CD4-positive, alpha-beta T cell treated with Interleukin-17A for 4 hours (primary cell): ENCODE measurements at regions not wholly inside any gene's neighbourhood (a gene's known extent, or its start where the extent isn't known, plus 50 kb on each side); places are given as distances from the start of the nearest gene placed in this dataset.
"Not testable (repeated sequence)": the region's sequence is repeated elsewhere in the genome, so short reads cannot be mapped to it uniquely, and the experiment has no call there.

Experiments used
- DNase-seq: peaks from one replicate; pipeline ENCODE4 v3.0.0-alpha.2; 2020; ENCODE audit warnings: mixed read lengths

GRCh38 chr2:11877764-11878163, 131.3 kb downstream of the LPIN1 start:
- DNase-seq = no peak

DNA sequence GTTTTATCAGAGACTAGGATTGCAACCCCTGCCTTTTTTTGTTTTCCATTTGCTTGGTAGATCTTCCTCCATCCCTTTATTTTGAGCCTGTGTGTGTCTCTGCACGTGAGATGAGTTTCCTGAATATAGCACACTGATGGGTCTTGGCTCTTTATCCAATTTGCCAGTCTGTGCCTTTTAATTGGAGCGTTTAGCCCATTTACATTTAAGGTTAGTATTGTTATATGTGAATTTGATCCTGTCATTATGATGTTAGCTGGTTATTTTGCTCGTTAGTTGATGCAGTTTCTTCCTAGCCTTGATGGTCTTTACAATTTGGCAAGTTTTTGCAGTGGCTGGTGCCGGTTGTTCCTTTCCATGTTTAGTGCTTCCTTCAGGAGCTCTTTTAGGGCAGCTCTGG, 138.8 kb downstream of the LPIN1 start:
- not testable (repeated sequence) for DNase-seq

DNA sequence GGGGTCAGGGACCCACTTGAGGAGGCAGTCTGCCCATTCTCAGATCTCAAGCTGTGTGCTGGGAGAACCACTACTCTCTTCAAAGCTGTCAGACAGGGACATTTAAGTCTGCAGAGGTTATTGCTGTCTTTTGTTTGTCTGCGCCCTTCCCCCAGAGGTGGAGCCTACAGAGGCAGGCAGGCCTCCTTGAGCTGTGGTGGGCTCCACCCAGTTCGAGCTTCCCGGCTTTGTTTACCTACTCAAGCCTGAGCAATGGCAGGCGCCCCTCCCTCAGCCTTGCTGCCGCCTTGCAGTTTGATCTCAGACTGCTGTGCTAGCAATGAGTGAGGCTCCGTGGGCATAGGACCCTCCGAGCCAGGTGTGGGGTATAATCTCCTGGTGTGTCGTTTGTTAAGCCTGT, 140.5 kb downstream of the LPIN1 start:
- not testable (repeated sequence) for DNase-seq

- no peak for DNase-seq
Measured at GRCh38 chr2:11889101-11889850, 142.8 kb downstream of the LPIN1 start.

DNA sequence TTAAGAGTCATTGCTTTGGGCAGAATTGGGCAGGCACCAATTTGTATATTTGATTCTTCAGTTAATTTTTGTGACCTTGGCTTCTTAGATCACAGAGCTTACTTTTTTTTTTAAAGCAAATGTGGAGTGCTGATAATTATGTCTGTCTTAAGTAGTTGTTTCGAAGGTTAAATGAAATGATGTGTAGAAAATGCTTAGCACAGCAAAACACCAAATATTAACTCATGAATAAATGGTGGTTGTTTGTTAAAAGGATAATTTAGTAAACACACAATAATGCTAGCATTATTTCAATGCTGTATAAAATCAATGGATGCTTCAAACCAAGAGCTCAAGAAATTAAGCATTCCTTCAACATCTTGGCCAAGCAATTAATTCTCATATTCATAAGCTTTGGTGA, 143.4 kb downstream of the LPIN1 start:
- DNase-seq = no peak

- DNase-seq = no peak
Measured at GRCh38 chr2:11891028-11891427, 144.6 kb downstream of the LPIN1 start.

GRCh38 chr2:11891671-11892440, 145.4 kb downstream of the LPIN1 start:
- DNase-seq = no peak

GRCh38 chr2:11896386-11896785, 150.0 kb downstream of the LPIN1 start:
- no peak for DNase-seq

DNA sequence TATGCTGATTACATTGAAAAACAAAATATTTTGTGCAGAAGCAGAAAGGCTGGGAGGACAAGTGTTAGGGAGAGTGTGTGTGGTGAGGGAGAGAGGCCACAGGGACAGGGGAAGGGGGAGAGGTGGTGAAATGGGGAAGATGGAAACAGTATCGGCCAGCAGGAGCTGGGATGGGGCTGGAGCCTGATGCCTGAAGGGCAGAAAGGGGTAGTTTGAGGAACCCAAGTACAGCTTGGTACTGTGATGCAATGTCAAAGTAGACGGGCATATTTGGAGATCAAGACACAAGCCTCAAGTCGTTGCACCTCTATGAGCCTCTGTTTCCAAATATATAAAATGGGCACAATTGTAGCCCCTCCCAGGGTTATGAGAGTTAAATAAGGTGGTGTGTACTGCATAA, 152.1 kb downstream of the LPIN1 start:
- no peak for DNase-seq

DNA sequence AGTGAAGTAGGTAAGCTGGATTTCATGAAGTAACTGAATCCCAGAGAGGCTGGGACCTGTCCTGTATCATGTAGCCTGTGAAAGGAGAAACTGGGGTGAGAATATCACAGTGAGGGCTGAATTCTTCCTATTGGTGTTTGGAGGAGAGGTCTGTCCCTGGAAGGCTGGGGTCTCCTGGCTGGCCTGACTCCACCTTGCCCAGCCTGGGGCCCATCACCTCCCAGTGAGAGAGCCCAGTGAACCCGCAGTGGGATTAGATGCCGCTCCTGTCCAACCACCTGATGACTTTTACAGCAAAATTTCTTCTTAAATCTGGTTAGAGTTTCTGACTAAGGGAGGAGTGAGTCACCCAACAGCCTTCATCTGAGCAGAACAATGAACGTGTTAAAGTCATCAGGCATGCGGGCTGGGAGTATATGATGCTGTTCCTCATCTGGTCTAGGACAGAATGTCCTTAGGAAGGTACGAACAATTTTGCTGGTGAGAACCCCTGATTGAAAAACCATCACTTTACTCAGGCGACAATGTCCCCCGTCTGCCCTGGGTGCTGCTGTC, 152.9 kb downstream of the LPIN1 start:
- DNase-seq = no peak

DNA sequence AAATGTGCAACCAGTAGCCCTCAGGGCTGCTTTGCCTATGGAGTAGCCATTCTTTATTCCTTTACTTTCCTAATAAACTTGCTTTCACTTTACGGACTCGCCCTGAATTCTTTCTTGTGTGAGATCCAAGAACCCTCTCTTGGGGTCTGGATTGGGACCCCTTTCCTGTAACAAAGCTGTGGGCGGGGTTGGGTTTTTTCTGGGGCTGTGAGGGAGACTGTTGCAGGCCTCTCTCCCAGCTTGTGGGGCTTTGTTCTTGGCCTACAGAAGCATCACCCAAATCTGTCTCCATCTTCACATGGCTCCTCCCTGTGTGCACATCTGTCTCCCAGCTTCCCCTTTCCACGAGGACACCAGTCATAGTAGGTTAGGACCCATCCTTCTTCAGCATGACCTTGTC, 154.5 kb downstream of the LPIN1 start:
- not testable (repeated sequence) for DNase-seq

- DNase-seq = no peak
Measured at GRCh38 chr2:11901351-11902069, 155.1 kb downstream of the LPIN1 start.

DNA sequence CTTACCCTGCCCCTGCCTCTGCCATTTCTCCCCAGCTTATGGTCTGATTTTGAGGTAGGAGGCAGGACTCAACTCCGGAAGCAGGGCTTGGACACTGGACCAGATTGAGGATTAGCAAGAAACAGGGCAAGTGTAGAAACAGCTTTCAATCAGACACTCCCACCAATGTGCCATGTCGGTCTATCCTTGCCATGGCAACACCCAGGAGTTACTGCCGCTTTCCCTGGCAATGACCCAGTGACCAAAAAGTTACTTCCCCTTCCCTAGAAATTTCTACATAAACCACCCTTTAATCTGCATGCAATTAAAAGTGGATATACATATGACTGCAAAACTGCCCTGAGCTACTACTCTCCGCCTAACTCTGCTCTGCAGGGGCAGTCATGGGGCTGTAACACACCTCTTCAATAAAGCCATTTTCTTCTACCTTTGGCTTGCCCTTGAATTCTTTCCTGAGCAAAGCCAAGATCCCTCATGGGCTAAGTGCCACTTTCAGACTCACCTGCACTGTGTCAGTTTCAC, 156.7 kb downstream of the LPIN1 start:
- no peak for DNase-seq

DNA sequence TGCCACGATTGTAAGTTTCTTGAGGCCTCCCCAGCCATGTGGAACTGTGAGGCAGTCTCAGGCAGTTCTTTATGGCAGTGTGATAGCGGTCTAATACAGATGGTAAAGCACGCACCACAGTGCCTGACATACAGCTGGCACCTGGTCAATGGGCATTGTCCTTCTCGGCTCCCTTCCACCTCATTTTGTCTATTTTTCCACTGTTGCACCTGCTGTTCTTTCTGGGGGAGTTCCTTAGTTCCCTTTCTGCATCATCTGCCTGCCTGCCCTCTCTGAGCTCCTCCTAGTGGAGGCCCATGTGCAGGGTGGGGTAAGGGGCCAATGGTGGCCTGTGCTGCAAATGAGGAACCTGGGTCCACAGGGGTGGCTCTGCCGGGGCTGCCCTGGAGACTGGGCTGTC, 157.6 kb downstream of the LPIN1 start:
- no peak for DNase-seq

DNA sequence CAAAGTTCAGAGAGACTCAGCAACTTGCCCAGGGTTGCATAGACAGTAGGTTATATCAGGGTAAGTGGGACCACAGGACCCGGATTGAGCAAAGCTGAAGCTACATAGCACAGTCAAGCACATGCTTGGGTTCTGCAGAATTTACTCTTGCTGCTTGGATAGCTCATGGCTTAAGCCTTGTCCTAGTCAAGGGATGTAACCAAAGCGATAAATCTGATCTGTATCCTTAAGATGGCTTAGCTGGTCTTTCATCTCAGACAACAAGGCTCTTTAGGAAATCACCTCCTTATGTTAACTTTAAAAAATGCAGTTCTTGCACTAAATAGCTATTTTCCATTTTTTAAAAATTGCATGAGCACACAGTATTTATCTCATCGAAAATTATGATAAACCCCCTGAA, 158.5 kb downstream of the LPIN1 start:
- no peak for DNase-seq

DNA sequence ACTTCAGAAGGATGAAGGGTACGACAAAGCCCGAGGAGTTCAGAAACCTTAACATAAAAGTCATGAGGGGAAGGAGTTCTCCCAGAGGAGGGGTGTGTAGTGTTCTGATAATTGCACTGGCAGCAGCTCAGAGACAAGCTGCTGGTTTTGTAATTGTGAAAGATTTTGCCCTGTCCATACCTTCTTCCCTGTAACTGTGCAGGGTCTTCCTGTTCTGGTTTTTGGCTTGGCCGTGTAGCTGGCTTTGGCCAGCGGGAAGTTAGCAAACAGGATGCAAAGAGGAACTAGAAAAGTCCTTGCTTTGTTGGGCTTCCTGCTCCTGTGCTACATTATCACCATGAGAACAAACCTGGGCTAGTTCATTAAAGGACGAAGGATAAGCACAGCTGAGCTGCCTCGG, 160.8 kb downstream of the LPIN1 start:
- no peak for DNase-seq

DNA sequence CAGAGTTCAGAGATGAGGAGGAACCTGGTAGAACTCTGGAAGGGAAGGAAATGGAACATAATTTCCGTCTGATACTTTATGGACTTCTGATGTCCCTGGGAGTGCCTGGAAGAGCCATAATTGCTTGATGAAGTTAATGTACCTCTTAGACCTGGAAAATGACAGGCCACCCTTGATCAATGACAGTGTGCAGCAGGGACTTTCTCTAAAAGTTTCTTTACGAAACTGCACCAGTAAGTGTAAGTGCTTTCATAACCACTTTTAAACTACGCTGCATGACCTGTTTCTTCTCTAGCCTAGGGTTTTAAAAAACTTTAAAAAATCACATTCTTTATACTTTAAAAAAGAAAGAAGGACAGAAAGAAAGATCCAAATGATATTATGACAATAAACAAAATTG, 164.5 kb downstream of the LPIN1 start:
- DNase-seq = no peak

- DNase-seq = no peak
Measured at GRCh38 chr2:11912980-11913379, 166.5 kb downstream of the LPIN1 start.

DNA sequence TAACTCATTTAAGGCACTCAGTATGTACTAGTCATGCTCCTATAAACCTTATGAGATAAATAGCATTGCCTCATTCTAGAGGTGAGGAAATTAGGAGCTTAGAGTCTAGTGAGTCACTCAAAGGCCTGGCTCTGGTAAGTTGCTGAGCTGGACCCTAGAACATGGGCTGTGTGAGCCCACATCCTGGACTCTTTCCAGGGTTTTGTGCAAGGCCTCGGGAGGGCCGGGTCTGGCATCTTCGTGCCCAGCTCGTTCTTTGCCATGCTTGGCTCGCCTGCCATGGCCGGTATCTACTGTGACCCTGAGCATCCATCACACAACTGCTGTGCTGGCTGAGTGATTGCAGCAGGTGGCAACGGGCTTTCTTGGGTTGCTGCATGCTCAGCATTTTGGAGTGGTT, 168.0 kb downstream of the LPIN1 start:
- DNase-seq = no peak

DNA sequence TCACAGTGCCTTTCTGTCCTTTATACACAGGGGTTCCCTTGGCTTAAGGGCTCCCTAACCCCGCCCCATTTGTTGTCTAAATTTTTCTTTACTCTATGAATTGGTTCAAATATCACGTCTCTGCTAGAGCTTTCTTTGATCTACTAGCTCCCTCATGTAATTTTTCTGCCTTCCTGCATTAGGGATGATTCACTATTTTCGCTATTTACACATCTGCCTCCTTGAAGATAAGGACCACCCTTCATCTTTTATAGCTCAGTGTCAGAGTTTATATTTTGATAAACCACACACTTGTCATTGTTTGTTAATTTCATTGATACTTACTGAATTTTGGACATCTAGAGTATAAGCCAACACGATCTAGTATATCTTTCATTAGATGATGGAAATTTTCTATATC, 169.2 kb downstream of the LPIN1 start:
- DNase-seq = no peak

DNA sequence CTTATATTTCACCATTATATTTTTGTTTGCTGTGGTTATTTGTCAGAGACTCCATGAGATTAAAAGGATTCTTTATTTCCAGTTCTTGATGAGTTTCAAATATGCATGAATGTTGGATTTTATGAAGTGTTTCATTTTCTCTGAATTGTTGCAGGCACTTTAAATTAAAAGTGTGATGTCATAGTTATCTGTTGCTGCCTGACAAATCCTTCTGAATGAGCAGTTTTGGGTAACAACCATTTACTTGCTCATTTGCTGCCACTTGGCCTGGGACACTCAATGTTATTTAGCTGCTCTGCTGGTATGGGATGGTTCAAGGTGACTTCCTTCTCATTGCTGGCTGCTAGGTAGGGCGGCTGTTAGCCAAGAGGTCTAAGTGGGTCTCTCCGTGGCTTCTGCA, 173.5 kb downstream of the LPIN1 start:
- no peak for DNase-seq

GRCh38 chr2:11920993-11921583, 174.7 kb downstream of the LPIN1 start:
- DNase-seq = no peak

DNA sequence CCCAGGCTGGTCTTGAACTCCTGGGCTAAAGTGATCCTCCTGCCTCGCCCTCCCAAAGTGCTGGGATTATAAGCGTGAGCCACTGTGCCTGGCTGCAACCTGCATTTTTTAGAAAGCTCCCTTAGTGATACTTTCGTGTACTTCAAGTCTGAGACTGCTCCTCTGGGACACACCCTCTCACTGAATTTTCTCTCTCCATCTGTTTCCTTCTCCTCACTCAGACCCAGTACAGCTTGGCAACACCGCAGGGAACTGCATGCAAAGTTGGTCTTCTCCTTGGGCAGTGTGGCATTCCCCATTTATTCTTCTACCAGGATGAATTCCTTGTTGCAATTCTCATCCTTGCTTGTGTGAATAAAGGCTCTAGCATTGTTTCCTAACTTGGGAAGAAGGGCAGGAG, 175.9 kb downstream of the LPIN1 start:
- DNase-seq = no peak
